Activated T-cell treated with anti-CD3 and anti-CD28 coated beads for 4 hours (primary cell): ENCODE measurements at regions not wholly inside any gene's neighbourhood (a gene's known extent, or its start where the extent isn't known, plus 50 kb on each side); places are given as distances from the start of the nearest gene placed in this dataset.
"Not testable (repeated sequence)": the region's sequence is repeated elsewhere in the genome, so short reads cannot be mapped to it uniquely, and the experiment has no call there.

Experiments
- DNase-seq: peaks from one replicate; pipeline ENCODE4 v3.0.0-alpha.2; 2020

DNA sequence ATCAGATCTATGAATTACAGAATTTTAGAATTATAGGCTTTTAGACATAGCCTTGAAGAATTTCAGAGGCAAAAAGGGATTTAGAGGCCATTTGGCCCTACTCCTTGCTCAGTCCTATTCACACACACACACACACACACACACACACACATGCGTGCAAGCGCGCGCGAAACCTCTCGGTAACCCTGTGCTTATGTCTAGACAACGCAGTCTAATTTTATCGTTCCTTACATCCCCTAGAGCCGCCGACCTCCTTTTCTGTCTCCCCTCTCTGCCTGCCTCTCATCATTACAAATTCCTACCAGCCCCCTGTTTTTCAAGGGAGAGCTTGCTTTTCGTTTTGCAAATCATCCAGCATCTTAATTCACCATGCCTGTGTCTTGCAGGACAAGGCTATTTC is 252.1 kb downstream of the FOXD2 start:
- no peak for DNase-seq

- DNase-seq = no peak
These were observed 252.8 kb downstream of the FOXD2 start for GRCh38 chr1:47690341-47691250.

DNA sequence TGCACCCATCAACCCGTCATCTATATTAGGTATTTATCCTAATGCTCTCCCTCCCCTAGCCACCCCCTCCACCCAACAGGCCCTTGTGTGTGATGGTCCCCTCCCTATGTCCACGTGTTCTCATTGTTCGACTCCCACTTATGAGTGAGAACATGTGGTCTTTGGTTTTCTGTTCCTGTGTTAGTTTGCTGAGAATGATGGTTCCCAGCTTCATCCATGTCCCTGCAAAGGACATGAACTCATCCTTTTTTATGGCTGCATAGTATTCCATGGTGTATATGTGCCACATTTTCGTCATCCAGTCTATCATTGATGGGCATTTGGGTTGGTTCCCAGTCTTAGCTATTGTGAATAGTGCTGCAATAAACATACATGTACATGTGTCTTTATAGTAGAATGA is 253.4 kb downstream of the FOXD2 start:
- not testable (repeated sequence) for DNase-seq

- DNase-seq = no peak
These were observed 254.4 kb downstream of the FOXD2 start for GRCh38 chr1:47692196-47692595.

GRCh38 chr1:47693115-47693514 is 255.3 kb downstream of the FOXD2 start:
- no peak for DNase-seq

GRCh38 chr1:47694011-47694890 is 256.4 kb downstream of the FOXD2 start:
- DNase-seq = no peak

DNA sequence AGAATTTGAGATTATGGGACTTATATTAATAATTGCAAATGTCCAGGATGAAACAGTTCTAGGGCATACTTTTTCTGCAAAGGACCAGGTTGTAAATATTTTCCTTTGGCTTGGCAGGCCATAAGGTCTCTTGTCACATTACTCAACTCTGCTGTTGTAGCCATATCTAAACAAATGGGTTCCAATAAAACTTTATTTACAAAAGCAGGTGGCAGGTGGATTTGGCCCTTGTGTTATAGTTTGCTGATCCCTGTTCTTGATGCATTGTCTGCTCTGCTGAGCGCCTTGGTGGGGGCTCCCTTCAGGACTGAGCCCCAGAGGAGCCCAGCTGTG is 258.5 kb downstream of the FOXD2 start:
- no peak for DNase-seq

DNA sequence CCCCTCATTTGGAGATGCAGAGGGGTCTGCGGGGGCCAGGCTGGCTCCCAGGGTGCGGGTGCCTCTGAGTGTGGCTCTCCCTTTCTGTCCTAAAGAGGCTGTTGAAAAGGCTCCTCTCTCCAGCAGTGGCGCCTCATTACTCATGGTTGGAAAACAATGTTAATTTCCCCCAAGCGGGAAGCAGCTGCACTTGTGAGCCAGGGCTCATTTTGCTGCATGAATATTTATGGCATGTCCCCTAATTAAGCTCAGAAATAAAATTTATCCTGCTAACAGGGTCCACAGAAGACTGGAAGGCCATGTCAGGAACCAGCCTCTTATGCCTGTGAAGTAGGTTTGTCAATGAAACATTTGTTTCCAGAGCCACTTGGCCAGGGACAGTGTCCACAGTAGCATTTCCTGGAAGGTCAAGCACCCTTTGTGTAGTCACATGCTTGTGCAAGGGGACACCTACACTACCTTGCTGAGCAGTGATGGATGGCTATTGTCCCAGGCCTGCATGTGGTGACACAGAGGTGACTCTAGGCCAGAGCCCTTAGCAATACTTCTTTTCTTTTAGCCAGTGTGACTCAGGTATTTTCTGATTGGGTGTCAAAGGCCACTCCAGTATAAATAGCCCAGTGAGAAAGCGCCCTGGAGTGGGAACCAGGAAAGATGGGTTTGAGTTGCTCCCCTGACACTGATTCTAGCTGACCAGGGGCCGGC is 259.0 kb downstream of the FOXD2 start:
- no peak for DNase-seq

GRCh38 chr1:47697616-47698335 is 259.9 kb downstream of the FOXD2 start:
- no peak for DNase-seq

- DNase-seq = no peak
These were observed 261.8 kb downstream of the FOXD2 start for GRCh38 chr1:47699492-47700235.

DNA sequence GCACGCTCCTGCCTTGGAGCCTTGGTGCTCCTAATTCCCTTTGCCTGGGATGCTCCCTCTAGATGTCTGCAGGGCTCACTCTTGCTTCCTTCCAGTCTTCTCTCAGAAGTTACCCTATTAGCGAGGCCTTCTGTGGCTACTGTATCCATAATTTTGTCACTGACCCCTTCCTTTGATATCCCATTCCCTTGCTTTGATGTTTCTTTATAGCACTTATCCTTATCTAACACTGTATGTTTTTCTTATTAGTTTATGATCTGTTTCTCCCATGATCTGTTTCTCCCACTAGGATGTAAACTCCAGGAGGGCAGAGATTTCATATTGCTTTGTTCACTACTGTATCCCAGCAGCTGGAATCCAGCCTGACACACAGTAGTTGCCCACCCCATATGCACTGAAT is 263.4 kb downstream of the FOXD2 start:
- DNase-seq = no peak

- no peak for DNase-seq
These were observed 264.1 kb downstream of the FOXD2 start for GRCh38 chr1:47701741-47702515.

GRCh38 chr1:47703156-47703825 is 265.4 kb downstream of the FOXD2 start:
- no peak for DNase-seq

DNA sequence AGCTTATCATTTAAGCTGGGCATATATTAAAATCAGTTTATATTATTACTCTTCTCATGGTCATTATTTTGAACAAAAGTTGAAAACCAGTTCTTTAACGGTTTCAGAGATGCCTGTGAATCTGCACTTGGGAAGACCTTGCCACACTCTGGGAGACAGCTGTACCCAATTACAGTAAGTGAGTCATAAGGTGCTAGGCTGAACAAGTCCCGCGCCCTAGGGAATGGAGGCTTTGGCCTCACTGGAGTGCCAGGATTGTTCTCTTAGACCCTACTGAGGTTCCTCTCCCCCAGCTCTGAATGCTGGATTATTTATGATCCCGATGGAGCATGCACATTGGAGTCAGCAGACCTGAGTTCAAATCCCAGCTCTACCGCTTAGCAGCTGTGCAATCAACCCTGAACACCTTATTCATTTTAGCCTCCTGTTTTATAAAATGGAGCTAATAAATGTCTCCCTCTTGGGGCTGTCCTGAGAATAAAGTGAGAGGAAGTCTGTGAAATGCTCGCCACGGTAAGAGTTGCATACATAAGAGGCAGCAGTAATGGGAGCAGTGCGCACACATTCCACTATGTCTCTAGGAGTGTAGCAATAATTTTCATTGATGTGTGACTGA is 266.2 kb downstream of the FOXD2 start:
- no peak for DNase-seq

DNA sequence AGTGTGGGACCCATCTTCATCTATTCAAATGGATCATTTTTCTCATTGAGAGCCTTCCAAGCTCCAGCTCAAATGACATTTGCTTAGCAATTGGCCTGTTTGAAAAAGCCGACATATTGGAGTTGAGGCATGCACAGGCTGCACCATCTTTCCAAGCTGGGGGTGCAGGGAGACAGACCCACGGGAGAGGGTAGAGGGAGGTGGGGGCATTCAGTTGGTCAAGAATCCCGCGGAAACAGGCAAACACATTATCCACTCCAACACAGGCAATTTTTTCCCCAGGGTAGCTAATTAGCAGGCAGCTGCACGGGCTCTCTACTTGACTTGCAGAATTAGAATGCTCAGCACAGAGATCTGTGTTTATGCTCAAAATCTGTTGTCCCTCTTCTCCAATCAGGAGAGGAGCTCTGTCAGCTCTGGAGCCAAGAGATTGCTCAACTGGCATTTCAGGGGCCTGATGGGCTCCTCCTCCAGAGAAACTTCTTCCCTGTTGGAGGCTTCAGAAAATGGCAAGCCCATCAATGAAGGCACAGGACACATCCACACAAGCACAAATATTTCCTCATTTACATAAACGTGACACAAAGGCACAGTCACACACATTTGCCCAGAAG is 267.8 kb downstream of the FOXD2 start:
- DNase-seq = no peak

GRCh38 chr1:47707503-47707902 is 269.7 kb downstream of the FOXD2 start:
- DNase-seq = no peak

GRCh38 chr1:47708019-47708535 is 270.2 kb downstream of the FOXD2 start:
- DNase-seq = no peak

DNA sequence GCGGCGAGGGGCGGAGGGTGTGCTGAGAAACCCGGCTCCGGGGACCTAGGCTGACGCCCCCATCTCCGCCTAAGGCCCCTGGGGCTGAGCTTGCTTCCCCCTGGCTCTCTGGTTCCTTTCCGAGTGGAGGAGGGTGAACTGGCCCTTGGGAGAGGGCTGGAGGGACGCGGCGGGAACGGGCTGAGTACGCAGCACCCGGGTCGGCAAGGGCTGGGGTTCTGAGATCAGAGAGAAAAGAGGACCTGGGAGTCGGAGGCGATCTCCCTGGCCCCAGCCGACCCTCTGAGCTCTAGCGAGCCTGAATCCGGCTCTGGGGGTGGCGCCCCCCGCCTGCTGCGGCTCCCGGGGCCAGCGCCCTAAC is 270.8 kb downstream of the FOXD2 start:
- DNase-seq = no peak
